ENCODE measurements at regions not wholly inside any gene's neighbourhood (a gene's known extent, or its start where the extent isn't known, plus 50 kb on each side); places are given as distances from the start of the nearest gene placed in this dataset.

- intact Hi-C loops (cut with DNase I): no loop called here
- H3K4me3 ChIP-seq: no peak overlapping the region
- TF ChIP-seq CTCF (IDR thresholded peaks at IDR 0.05): no peak
- H3K27me3 ChIP-seq: no peaks in the 10 kb centered on the region
- DNase-seq (ENCODE audit: low spot score in 2 of 2): no peak
- no peak overlapping the region for H3K27ac ChIP-seq
- no peaks in the 10 kb centered on the region for H3K36me3 ChIP-seq
- peaks cover 0 to 4% of the 10 kb centered on the region in 2 donors for H3K9me3 ChIP-seq
- no peaks in the 10 kb centered on the region for H3K4me1 ChIP-seq
Observed at GRCh38 chr7:67401492-67401891, 404.9 kb downstream of the TYW1 start.

GRCh38 chr7:67402280-67402679 lies 405.6 kb downstream of the TYW1 start:
- H3K9me3 ChIP-seq: peaks cover 0 to 4% of the 10 kb centered on the region in 2 donors
- TF ChIP-seq CTCF (IDR thresholded peaks at IDR 0.05): no peak
- no peak for DNase-seq (ENCODE audit: low spot score in 2 of 2)
- intact Hi-C loops (cut with DNase I): no loop called here
- H3K36me3 ChIP-seq: no peaks in the 10 kb centered on the region
- no peak overlapping the region for H3K4me3 ChIP-seq
- no peak overlapping the region for H3K27ac ChIP-seq
- H3K4me1 ChIP-seq: no peaks in the 10 kb centered on the region
- H3K27me3 ChIP-seq: no peaks in the 10 kb centered on the region

- no peak for DNase-seq (ENCODE audit: low spot score in 2 of 2)
- H3K27ac ChIP-seq: no peak overlapping the region
- H3K4me1 ChIP-seq: no peaks in the 10 kb centered on the region
- H3K27me3 ChIP-seq: no peaks in the 10 kb centered on the region
- no peak overlapping the region for H3K4me3 ChIP-seq
- no peaks in the 10 kb centered on the region for H3K9me3 ChIP-seq
- no peaks in the 10 kb centered on the region for H3K36me3 ChIP-seq
- no peak for TF ChIP-seq CTCF (IDR thresholded peaks at IDR 0.05)
- intact Hi-C loops (cut with DNase I): no loop called here
Observed at GRCh38 chr7:67406976-67407375, 410.3 kb downstream of the TYW1 start.

- Histone ChIP-seq H3K4me1 (no peaks in the 10 kb centered on the region), H3K9me3 (no peaks in the 10 kb centered on the region), H3K4me3 (no peak overlapping the region), H3K27ac (no peak overlapping the region), H3K36me3 (no peaks in the 10 kb centered on the region), H3K27me3 (no peaks in the 10 kb centered on the region)
- intact Hi-C loops (cut with DNase I): no loop called here
- no peak for DNase-seq (ENCODE audit: low spot score in 2 of 2)
- TF ChIP-seq CTCF (IDR thresholded peaks at IDR 0.05): no peak
Observed at GRCh38 chr7:67407392-67408071, 410.9 kb downstream of the TYW1 start.

GRCh38 chr7:67408109-67408508 lies 411.5 kb downstream of the TYW1 start:
- H3K4me3 ChIP-seq: no peak overlapping the region
- no peak overlapping the region for H3K27ac ChIP-seq
- intact Hi-C loops (cut with DNase I): no loop called here
- H3K4me1 ChIP-seq: no peaks in the 10 kb centered on the region
- no peak for DNase-seq (ENCODE audit: low spot score in 2 of 2)
- no peak for TF ChIP-seq CTCF (IDR thresholded peaks at IDR 0.05)
- H3K9me3 ChIP-seq: no peaks in the 10 kb centered on the region
- H3K27me3 ChIP-seq: no peaks in the 10 kb centered on the region
- H3K36me3 ChIP-seq: no peaks in the 10 kb centered on the region

- Histone ChIP-seq H3K27ac (no peak overlapping the region), H3K36me3 (no peaks in the 10 kb centered on the region), H3K27me3 (no peaks in the 10 kb centered on the region), H3K9me3 (peaks cover 0 to 6% of the 10 kb centered on the region in 2 donors), H3K4me1 (no peaks in the 10 kb centered on the region), H3K4me3 (no peak overlapping the region)
- intact Hi-C loops (cut with DNase I): no loop called here
- no peak for TF ChIP-seq CTCF (IDR thresholded peaks at IDR 0.05)
- no peak for DNase-seq (ENCODE audit: low spot score in 2 of 2)
Observed at GRCh38 chr7:67413670-67414069, 417.0 kb downstream of the TYW1 start.
